Mesendoderm (in vitro differentiated cells): ENCODE measurements at regions not wholly inside any gene's neighbourhood (a gene's known extent, or its start where the extent isn't known, plus 50 kb on each side); places are given as distances from the start of the nearest gene placed in this dataset.
"Not testable (repeated sequence)": the region's sequence is repeated elsewhere in the genome, so short reads cannot be mapped to it uniquely, and the experiment has no call there.

Experiments
- DNase-seq: peaks from one replicate; pipeline ENCODE4 v3.0.0; 2013
- H2AK5ac ChIP-seq: 2 replicates; pipeline ENCODE4 v1.6.1; 2013; ENCODE audit warnings: low read length, inconsistent platforms
- H2BK120ac ChIP-seq: 2 replicates; pipeline ENCODE4 v1.6.1; 2013; ENCODE audit warnings: low read depth, mild to moderate bottlenecking, low read length, moderate library complexity, mixed read lengths
- H2BK15ac ChIP-seq: replicated peaks from 2 replicates; pipeline ENCODE4 v1.6.1; 2013; ENCODE audit warnings: low read depth, mild to moderate bottlenecking, moderate library complexity
- H2BK5ac ChIP-seq: 2 replicates; pipeline ENCODE4 v1.6.1; 2013; ENCODE audit warnings: low read length, inconsistent platforms
- H3K18ac ChIP-seq: 2 replicates; pipeline ENCODE4 v1.6.1; 2013; ENCODE audit warnings: mild to moderate bottlenecking, low read length, mixed read lengths
- H3K23ac ChIP-seq: one replicate; pipeline ENCODE4 v1.6.1; 2013; ENCODE audit warnings: low read length
- H3K27ac ChIP-seq: 2 replicates; pipeline ENCODE4 v1.5.1; 2013; ENCODE audit warnings: low read depth, mild to moderate bottlenecking, inconsistent platforms, low read length, moderate library complexity
- H3K27me3 ChIP-seq: 2 replicates; pipeline ENCODE4 v1.6.1; 2013; ENCODE audit warnings: low read length, control low read depth, mild to moderate bottlenecking, inconsistent platforms; ENCODE audit not compliant: insufficient read depth, poor library complexity
- H3K36me3 ChIP-seq: 2 replicates; pipeline ENCODE4 v1.6.1; 2013; ENCODE audit warnings: low read length, inconsistent platforms; ENCODE audit not compliant: control insufficient read depth, insufficient read depth
- H3K4ac ChIP-seq: one replicate; pipeline ENCODE4 v1.6.1; 2013; ENCODE audit warnings: low read depth, mild to moderate bottlenecking, low read length, moderate library complexity
- H3K4me1 ChIP-seq: 2 replicates; pipeline ENCODE4 v1.6.1; 2013; ENCODE audit warnings: low read depth, low read length, inconsistent platforms; ENCODE audit not compliant: control insufficient read depth
- H3K4me2 ChIP-seq: 2 replicates; pipeline ENCODE4 v1.6.1; 2013; ENCODE audit warnings: low read length
- H3K4me3 ChIP-seq: 2 replicates; pipeline ENCODE4 v1.5.1; 2013; ENCODE audit warnings: mild to moderate bottlenecking, low read length
- H3K56ac ChIP-seq: one replicate; pipeline ENCODE4 v1.6.1; 2013; ENCODE audit warnings: low read length
- H3K79me1 ChIP-seq: 2 replicates; pipeline ENCODE4 v1.6.1; 2013; ENCODE audit warnings: low read length, inconsistent platforms
- H3K79me2 ChIP-seq: 2 replicates; pipeline ENCODE4 v1.6.1; 2013; ENCODE audit warnings: mild to moderate bottlenecking, low read length; ENCODE audit not compliant: control insufficient read depth, insufficient read depth
- H3K9ac ChIP-seq: 2 replicates; pipeline ENCODE4 v1.6.1; 2013; ENCODE audit warnings: low read length, inconsistent platforms
- H4K5ac ChIP-seq: one replicate; pipeline ENCODE4 v1.6.1; 2013; ENCODE audit warnings: low read length
- H4K8ac ChIP-seq: one replicate; pipeline ENCODE4 v1.6.1; 2013; ENCODE audit warnings: low read depth, mild to moderate bottlenecking, control low read depth, low read length, moderate library complexity
- WGBS: extraction: QIAGEN DNeasy Blood & Tissue Kit; methylation state at CpG from one replicate; pipeline ENCODE4 v1.1.7; 2013; ENCODE audit warnings: low lambda C conversion rate, missing lambda C conversion rate; ENCODE audit not compliant: insufficient coverage; ENCODE audit errors: extremely low coverage; 5-methylcytosine and 5-hydroxymethylcytosine counted together

GRCh38 chr15:59817053-59817452, 127.9 kb upstream of the BNIP2 start:
- Histone ChIP-seq H3K79me1 (no peaks in the 10 kb centered on the region), H3K4me3 (no peak overlapping the region), H3K4me1 (no peaks in the 10 kb centered on the region), H3K18ac (no peak overlapping the region), H3K9ac (no peak overlapping the region), H3K23ac (no peak overlapping the region), H3K79me2 (no peaks in the 10 kb centered on the region), H3K27me3 (no peaks in the 10 kb centered on the region), H3K36me3 (no peaks in the 10 kb centered on the region), H4K8ac (no peak overlapping the region), H3K56ac (no peak overlapping the region), H2BK5ac (no peak overlapping the region), H3K4me2 (no peak overlapping the region), H3K27ac (no peak overlapping the region), H2BK15ac (no peak overlapping the region), H3K4ac (no peak overlapping the region), H2AK5ac (no peak overlapping the region), H4K5ac (no peak overlapping the region), H2BK120ac (no peak overlapping the region)
- WGBS: no CpG with 5 or more reads among the region's 1 CpG
- no peak for DNase-seq

- no peaks in the 10 kb centered on the region for H3K79me2 ChIP-seq
- no CpG with 5 or more reads among the region's 8 CpGs for WGBS
- H3K4me2 ChIP-seq: no peak overlapping the region
- no peaks in the 10 kb centered on the region for H3K4me1 ChIP-seq
- H3K4me3 ChIP-seq: no peak overlapping the region
- H3K23ac ChIP-seq: no peak overlapping the region
- no peaks in the 10 kb centered on the region for H3K36me3 ChIP-seq
- H4K5ac ChIP-seq: no peak overlapping the region
- H3K9ac ChIP-seq: no peak overlapping the region
- H3K27ac ChIP-seq: no peak overlapping the region
- no peak overlapping the region for H3K4ac ChIP-seq
- no peaks in the 10 kb centered on the region for H3K27me3 ChIP-seq
- H2BK15ac ChIP-seq: no peak overlapping the region
- H3K79me1 ChIP-seq: no peaks in the 10 kb centered on the region
- no peak overlapping the region for H3K56ac ChIP-seq
- H2BK120ac ChIP-seq: no peak overlapping the region
- no peak overlapping the region for H4K8ac ChIP-seq
- H2BK5ac ChIP-seq: no peak overlapping the region
- DNase-seq: peak; percentile 53
- no peak overlapping the region for H2AK5ac ChIP-seq
- no peak overlapping the region for H3K18ac ChIP-seq
Measured at GRCh38 chr15:59814409-59814808, 125.3 kb upstream of the BNIP2 start.

- peak; percentile 46 for DNase-seq
- Histone ChIP-seq H3K18ac (no peak overlapping the region), H3K27ac (no peak overlapping the region), H3K79me1 (no peaks in the 10 kb centered on the region), H4K5ac (no peak overlapping the region), H3K36me3 (no peaks in the 10 kb centered on the region), H3K27me3 (no peaks in the 10 kb centered on the region), H3K4ac (no peak overlapping the region), H3K4me2 (no peak overlapping the region), H3K9ac (no peak overlapping the region), H2BK15ac (no peak overlapping the region), H2BK5ac (no peak overlapping the region), H2AK5ac (no peak overlapping the region), H2BK120ac (no peak overlapping the region), H3K79me2 (no peaks in the 10 kb centered on the region), H4K8ac (no peak overlapping the region), H3K4me1 (no peaks in the 10 kb centered on the region), H3K56ac (no peak overlapping the region), H3K23ac (no peak overlapping the region), H3K4me3 (no peak overlapping the region)
- no CpG with 5 or more reads among the region's 1 CpG for WGBS
Measured at GRCh38 chr15:59812889-59813288, 123.8 kb upstream of the BNIP2 start.

GRCh38 chr15:59812250-59812870, 123.2 kb upstream of the BNIP2 start:
- no peak overlapping the region for H3K4ac ChIP-seq
- no peak overlapping the region for H3K4me3 ChIP-seq
- no peaks in the 10 kb centered on the region for H3K79me1 ChIP-seq
- no peaks in the 10 kb centered on the region for H3K36me3 ChIP-seq
- H2BK120ac ChIP-seq: no peak overlapping the region
- H3K56ac ChIP-seq: no peak overlapping the region
- no peaks in the 10 kb centered on the region for H3K4me1 ChIP-seq
- H3K18ac ChIP-seq: no peak overlapping the region
- no peak overlapping the region for H2BK5ac ChIP-seq
- no peak overlapping the region for H2AK5ac ChIP-seq
- no peak overlapping the region for H4K8ac ChIP-seq
- H3K27me3 ChIP-seq: no peaks in the 10 kb centered on the region
- H3K23ac ChIP-seq: no peak overlapping the region
- no peak overlapping the region for H3K4me2 ChIP-seq
- no peak overlapping the region for H2BK15ac ChIP-seq
- no peak overlapping the region for H3K27ac ChIP-seq
- no peak overlapping the region for H3K9ac ChIP-seq
- no peak overlapping the region for H4K5ac ChIP-seq
- peak; percentile 25 for DNase-seq
- no CpG with 5 or more reads among the region's 15 CpGs for WGBS
- no peaks in the 10 kb centered on the region for H3K79me2 ChIP-seq

- not testable (repeated sequence) for H3K4me3 ChIP-seq, H4K5ac ChIP-seq, H3K79me2 ChIP-seq, H3K36me3 ChIP-seq, H3K4ac ChIP-seq, H3K27me3 ChIP-seq, H4K8ac ChIP-seq, H2BK15ac ChIP-seq, H2BK120ac ChIP-seq, H2BK5ac ChIP-seq, H3K27ac ChIP-seq, H3K79me1 ChIP-seq, H2AK5ac ChIP-seq, H3K23ac ChIP-seq, H3K4me1 ChIP-seq, H3K18ac ChIP-seq
- H3K56ac ChIP-seq: peak overlapping the region; percentile 78
- WGBS: no CpG with 5 or more reads among the region's 19 CpGs
- DNase-seq: peak; percentile 83
- H3K4me2 ChIP-seq: peak overlapping the region; percentile 6
- peak overlapping the region; percentile 34 for H3K9ac ChIP-seq
Measured at GRCh38 chr15:59803293-59803966, 114.3 kb upstream of the BNIP2 start.

GRCh38 chr15:59801649-59802048, 112.5 kb upstream of the BNIP2 start:
- DNase-seq: peak; percentile 11
- Histone ChIP-seq H2BK5ac (no peak overlapping the region), H3K23ac (no peak overlapping the region), H3K27ac (no peak overlapping the region), H2BK15ac (no peak overlapping the region), H2BK120ac (no peak overlapping the region), H3K56ac (no peak overlapping the region), H3K79me1 (no peaks in the 10 kb centered on the region), H3K27me3 (no peaks in the 10 kb centered on the region), H3K4ac (no peak overlapping the region), H3K36me3 (no peaks in the 10 kb centered on the region), H3K4me2 (no peak overlapping the region), H3K9ac (no peak overlapping the region), H3K79me2 (no peaks in the 10 kb centered on the region), H3K4me3 (no peak overlapping the region), H3K18ac (no peak overlapping the region), H3K4me1 (no peaks in the 10 kb centered on the region), H4K8ac (no peak overlapping the region), H4K5ac (no peak overlapping the region), H2AK5ac (no peak overlapping the region)
- no CpG with 5 or more reads among the region's 1 CpG for WGBS
